ENCODE measurements at regions not wholly inside any gene's neighbourhood (a gene's known extent, or its start where the extent isn't known, plus 50 kb on each side); places are given as distances from the start of the nearest gene placed in this dataset.

DNA sequence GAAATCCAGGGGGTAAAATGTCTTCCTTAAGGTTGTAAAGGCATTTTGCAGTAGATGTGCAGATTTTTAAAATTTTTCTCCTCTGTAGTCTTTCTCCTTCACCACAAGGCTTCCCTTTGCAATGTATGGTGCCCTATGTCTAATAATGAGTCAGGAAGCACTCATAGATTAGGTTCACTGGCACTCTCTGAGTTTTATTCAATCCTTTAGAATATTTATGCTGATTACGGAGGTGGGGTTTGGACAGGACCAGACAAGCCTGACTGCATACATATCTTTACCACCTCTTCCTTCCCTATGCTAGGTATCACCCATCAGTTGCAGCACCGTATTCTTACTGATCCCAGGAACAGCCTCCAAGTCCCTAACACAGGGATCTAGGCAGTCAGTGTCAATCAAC is 99.5 kb downstream of the NEDD1 start:
- TF ChIP-seq, protein P1, sequence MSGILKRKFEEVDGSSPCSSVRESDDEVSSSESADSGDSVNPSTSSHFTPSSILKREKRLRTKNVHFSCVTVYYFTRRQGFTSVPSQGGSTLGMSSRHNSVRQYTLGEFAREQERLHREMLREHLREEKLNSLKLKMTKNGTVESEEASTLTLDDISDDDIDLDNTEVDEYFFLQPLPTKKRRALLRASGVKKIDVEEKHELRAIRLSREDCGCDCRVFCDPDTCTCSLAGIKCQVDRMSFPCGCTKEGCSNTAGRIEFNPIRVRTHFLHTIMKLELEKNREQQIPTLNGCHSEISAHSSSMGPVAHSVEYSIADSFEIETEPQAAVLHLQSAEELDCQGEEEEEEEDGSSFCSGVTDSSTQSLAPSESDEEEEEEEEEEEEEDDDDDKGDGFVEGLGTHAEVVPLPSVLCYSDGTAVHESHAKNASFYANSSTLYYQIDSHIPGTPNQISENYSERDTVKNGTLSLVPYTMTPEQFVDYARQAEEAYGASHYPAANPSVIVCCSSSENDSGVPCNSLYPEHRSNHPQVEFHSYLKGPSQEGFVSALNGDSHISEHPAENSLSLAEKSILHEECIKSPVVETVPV (CRISPR knock-in tag; IDR thresholded peaks at IDR 0.05): no peak
- no peak for TF ChIP-seq TOX (CRISPR knock-in tag; IDR thresholded peaks at IDR 0.05; ENCODE audit: borderline replicate concordance)
- TF ChIP-seq ZNF565 (CRISPR knock-in tag; conservative IDR thresholded peaks at IDR 0.05; ENCODE audit: low read depth): no peak
- TF ChIP-seq ARNTL (CRISPR knock-in tag; IDR thresholded peaks at IDR 0.05; ENCODE audit: borderline replicate concordance, low read depth): no peak
- TF ChIP-seq BACH2 (CRISPR knock-in tag; IDR thresholded peaks at IDR 0.05; ENCODE audit: borderline replicate concordance): no peak
- TF ChIP-seq, protein P2, sequence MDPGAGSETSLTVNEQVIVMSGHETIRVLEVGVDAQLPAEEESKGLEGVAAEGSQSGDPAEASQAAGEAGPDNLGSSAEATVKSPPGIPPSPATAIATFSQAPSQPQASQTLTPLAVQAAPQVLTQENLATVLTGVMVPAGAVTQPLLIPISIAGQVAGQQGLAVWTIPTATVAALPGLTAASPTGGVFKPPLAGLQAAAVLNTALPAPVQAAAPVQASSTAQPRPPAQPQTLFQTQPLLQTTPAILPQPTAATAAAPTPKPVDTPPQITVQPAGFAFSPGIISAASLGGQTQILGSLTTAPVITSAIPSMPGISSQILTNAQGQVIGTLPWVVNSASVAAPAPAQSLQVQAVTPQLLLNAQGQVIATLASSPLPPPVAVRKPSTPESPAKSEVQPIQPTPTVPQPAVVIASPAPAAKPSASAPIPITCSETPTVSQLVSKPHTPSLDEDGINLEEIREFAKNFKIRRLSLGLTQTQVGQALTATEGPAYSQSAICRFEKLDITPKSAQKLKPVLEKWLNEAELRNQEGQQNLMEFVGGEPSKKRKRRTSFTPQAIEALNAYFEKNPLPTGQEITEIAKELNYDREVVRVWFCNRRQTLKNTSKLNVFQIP (CRISPR knock-in tag; IDR thresholded peaks at IDR 0.05; ENCODE audit: borderline replicate concordance, low read depth): no peak
- no peak for TF ChIP-seq ZFP3 (CRISPR knock-in tag; IDR thresholded peaks at IDR 0.05)
- TF ChIP-seq PPARA (CRISPR knock-in tag; IDR thresholded peaks at IDR 0.05; ENCODE audit: borderline replicate concordance): no peak

All from SK-N-SH treated with all-trans-retinoic acid at 6 μM for 48 hours (cell line).